ENCODE measurements at regions not wholly inside any gene's neighbourhood (a gene's known extent, or its start where the extent isn't known, plus 50 kb on each side); places are given as distances from the start of the nearest gene placed in this dataset.

DNA sequence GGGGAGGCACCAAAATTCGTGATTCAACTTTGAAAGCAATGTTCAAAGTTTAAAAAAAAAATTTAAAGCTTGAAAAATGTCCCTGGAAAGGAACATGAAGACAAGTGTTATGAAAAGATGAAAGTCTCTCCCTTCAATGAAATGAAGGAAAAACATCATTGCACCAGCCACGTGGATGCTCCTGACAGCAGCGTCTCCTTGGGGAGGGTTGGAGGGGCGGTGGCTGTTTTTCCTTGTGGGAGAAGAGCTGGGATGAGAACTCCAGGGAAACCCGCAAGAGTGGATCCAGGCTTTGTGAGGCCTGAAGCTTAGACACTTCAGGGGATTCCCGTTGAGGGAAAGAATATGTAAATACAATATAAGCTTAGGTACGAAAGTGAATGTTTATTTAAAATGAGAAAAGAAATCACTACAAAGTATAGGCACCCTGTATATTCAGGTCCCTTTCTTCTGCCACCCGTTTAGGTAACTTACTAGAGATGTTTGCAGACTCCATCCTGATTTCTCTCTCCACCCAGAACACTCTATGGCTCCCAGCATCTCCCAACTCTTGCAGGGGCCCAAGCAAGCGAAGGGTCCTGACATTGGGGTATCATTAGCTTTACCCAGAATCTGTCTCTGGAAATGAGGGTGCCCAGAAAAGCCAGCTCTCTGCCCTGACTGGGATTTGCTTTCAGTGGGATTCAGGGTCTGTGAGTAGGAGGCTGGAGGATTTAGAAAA is 63.1 kb upstream of the BAIAP2L1 start:
- no peak for DNase-seq

DNA sequence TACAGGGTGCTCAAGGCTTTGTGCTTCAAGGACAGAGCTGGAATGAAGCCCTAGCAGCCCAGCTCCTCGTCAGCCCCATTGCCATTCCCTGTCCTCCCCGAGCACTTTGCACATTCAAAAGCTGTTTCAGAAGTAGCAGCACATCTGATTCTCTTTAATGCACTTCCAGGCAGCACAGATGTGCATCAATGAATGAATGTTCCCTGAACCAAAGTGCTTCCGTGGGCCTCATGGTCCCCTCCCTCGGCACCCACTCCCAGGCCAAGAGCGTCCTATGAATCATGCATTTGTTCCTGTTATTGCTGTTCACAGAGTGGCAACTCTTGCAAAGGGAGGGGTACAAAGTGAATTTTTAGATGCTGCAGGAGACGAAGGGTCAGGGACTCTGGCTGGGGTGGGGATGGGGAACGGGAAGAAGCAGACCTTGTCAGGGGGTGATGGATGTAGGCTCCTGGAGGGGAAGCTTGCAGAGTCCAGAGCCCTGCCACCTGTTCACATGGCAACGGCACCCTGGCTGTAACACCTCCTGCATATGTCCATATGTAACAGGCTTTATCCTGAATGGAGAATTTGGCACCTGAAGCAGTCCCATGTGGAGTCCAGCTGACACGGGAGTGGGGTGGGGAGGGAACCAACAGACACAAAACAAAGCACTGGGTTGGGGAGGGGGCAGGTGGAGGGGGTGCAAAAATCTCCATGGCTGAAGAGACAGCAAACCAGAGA is 62.2 kb upstream of the BAIAP2L1 start:
- no peak for DNase-seq

DNA sequence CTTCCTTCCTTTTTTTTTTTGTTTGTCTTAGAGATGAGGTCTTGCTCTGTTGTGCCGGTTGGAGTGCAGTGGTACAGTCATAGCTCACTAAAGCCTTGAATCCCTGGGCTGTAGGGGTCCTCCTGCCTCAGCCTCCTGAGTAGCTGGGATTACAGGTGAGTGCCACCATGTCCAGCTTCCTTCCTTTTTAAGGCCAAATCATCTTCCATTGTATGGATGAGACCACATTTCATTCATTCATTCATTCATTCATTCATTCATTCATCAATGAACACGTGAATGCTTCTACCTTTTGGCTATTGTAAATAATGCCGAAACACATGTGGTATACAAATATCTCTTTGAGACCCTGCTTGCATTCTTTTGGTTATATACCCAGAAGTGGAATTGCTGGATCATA is 60.0 kb upstream of the BAIAP2L1 start:
- no peak for DNase-seq

DNA sequence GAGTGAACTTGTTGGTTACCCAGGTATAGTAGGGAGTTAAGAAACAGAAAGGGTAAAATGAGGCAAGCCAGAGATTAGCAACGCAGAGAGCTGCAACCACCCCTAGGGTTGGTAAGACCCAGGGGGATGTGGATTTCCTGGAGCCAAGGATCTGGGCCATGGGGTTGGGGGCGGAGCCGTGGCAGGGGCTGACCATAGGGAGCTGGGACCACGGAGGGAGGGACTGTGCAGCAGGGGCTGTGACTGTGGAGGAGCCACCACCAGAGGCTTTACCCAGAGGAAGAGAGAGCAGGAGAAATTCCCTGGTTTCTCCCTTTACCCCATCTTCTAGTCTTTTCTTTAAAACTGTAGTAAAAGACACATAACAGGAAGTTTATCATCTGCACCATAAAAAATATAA is 58.6 kb upstream of the BAIAP2L1 start:
- no peak for DNase-seq

DNA sequence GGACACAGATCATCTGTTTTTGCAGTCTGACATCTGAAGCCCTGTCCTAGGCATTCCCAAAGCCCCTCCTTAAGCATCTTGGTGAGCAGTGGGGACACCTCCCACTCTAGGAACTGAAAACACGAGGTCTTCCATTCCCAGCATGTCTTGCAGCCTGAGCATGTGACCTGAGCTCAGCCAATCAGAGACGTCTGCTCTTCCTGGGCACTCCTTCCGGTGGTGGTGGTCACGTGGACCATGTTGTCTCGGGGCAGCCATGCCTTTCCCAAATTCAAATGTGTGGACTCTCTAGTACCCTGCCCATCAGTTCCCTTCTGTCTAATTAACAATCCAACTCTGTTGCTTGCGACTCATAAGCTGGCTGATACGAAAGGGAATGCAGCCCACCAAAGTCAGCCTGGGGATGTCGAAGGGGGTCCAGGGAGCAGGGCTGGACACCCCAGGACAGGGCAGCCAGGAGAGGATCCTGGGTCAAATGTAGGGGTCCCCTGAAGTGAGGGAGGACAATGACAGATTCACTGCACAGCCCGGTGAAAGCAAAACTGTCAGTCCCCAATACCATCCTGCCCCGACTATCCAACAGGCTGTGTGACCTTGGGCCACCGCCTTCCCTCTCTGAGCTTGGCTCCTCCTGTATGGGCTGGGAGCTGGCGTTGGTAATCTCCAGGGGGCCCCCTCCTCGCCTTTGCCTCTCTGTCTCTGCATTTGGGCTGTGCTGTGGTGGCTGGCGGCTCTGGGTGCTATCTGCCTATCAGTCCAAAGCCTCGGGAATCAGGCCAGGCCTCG is 57.4 kb upstream of the BAIAP2L1 start:
- no peak for DNase-seq

DNA sequence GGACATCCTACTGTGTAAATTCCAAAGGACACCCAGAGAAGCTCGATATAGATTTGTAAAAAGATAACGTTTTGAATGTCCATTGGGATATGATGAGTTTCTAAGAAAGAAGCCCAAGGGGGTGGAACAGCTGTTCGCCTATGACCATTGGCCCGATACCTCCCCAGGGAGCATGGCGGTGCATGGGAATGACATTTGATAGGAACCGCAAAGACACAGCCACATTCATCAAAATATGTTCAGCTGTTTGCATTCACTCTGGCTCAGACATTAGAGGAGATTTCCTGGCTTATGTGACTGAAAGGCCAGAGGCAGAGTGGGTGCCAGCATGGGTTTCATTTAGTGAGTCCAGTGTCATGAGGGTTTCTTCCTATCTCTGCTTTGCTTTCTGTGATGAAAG is 56.0 kb upstream of the BAIAP2L1 start:
- DNase-seq = no peak

DNA sequence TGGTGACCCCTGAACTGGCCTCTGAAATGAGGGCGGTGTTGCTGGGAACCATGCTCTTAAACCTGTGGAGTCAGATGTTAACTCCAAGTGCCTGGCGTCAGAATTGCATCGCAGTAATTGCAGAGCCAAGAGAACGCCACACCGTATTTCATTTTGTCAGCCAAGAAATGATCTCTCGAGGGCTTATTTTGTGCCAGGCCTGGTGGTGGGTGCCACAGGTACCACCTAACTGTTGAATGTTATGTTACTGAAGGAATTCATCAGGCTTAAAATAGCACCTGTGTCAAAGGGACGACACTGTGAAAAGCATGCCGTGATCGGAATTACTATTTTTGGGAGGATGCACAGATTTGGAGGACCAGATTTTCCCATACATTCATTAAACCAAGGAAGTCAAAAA is 51.9 kb upstream of the BAIAP2L1 start:
- DNase-seq = no peak

Measured in activated CD4-positive, alpha-beta T cell treated with anti-CD3 and anti-CD28 coated beads for 48 hours (primary cell).